ENCODE measurements at regions not wholly inside any gene's neighbourhood (a gene's known extent, or its start where the extent isn't known, plus 50 kb on each side); places are given as distances from the start of the nearest gene placed in this dataset.

DNA sequence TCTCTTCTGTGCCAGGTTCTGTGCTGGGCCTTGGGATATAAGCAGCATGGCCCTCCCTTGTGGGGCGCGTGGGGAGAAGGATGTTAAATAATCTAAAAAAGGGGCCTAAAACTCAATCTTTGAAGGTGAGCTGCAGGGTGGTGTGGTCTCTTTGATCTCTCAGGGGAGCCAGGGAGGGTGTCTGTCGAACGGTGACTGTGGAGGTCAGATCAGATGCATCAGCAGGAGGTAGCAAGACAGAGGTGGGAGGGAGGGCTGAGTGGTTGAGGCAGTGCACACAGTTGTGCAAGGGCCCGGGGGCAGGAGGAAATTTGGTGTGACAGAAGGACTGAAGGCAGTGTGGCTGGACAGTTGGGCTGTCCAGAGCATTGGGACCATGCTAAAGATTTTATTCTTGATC lies 287.3 kb downstream of the BMP7 start:
- H3K27me3 Mint-ChIP-seq (ENCODE audit: low read depth), result peaks cover 71% of the 10 kb centered on the region
- TF ChIP-seq, protein P1, sequence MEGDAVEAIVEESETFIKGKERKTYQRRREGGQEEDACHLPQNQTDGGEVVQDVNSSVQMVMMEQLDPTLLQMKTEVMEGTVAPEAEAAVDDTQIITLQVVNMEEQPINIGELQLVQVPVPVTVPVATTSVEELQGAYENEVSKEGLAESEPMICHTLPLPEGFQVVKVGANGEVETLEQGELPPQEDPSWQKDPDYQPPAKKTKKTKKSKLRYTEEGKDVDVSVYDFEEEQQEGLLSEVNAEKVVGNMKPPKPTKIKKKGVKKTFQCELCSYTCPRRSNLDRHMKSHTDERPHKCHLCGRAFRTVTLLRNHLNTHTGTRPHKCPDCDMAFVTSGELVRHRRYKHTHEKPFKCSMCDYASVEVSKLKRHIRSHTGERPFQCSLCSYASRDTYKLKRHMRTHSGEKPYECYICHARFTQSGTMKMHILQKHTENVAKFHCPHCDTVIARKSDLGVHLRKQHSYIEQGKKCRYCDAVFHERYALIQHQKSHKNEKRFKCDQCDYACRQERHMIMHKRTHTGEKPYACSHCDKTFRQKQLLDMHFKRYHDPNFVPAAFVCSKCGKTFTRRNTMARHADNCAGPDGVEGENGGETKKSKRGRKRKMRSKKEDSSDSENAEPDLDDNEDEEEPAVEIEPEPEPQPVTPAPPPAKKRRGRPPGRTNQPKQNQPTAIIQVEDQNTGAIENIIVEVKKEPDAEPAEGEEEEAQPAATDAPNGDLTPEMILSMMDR (conservative IDR thresholded peaks at IDR 0.05), result no peak
- H3K36me3 Mint-ChIP-seq (ENCODE audit: low read depth), result no peaks in the 10 kb centered on the region
- H3K9me3 Mint-ChIP-seq, result peaks cover 3% of the 10 kb centered on the region
- no peak overlapping the region for H3K4me3 Mint-ChIP-seq
- DNase-seq (ENCODE audit: low read depth, low spot score), result no peak
- H3K4me1 Mint-ChIP-seq, result peaks cover 6% of the 10 kb centered on the region
- H3K27ac Mint-ChIP-seq (ENCODE audit: unreplicated experiment), result peak overlapping the region; percentile 27

DNA sequence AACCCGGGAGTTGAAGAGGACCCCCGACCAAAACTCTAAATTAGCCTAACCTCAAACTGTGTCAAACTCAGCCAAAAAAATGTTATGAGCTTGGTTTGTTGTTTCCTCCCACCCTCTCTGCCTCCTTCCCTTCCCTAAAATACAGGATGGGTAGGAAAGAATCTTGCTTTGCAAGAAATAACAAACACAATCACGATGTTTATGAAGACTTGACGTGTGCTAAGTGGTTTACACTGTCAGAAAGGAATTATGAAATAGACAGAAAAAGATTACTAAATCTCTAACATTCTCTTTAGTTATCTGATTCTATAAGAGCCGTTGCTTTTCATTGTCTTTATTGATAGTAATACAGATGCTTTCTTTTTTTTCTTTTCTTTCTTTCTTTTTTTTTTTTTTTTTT lies 285.1 kb downstream of the BMP7 start:
- no peak for DNase-seq (ENCODE audit: low read depth, low spot score)
- TF ChIP-seq, protein P1 (conservative IDR thresholded peaks at IDR 0.05), result no peak
- peaks cover 6% of the 10 kb centered on the region for H3K36me3 Mint-ChIP-seq (ENCODE audit: low read depth)
- no peak overlapping the region for H3K4me3 Mint-ChIP-seq
- peaks cover 11% of the 10 kb centered on the region for H3K9me3 Mint-ChIP-seq
- H3K27ac Mint-ChIP-seq (ENCODE audit: unreplicated experiment), result no peak overlapping the region
- H3K27me3 Mint-ChIP-seq (ENCODE audit: low read depth), result peaks cover 56% of the 10 kb centered on the region
- no peaks in the 10 kb centered on the region for H3K4me1 Mint-ChIP-seq

DNA sequence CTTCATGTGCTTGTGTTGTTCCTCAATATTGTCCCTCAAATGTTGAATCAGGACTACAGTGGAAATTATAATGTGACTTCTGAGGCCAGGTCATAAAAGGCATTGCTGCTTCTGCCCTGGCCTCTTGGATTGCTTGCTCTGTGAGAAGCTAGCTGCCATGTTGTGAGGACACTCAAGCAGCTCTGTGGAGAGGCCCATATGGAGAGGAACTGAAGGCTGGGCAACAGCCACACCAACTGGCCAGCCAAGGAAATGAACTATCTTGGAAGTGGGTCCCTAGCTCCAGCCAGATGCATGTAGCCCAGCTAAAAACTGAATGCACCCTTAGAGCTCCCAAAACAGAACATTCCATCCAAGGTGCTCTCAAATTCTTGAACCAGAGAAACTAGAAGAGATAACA lies 282.6 kb downstream of the BMP7 start:
- H3K9me3 Mint-ChIP-seq, result peaks cover 11% of the 10 kb centered on the region
- H3K27me3 Mint-ChIP-seq (ENCODE audit: low read depth), result peaks cover 48% of the 10 kb centered on the region
- H3K36me3 Mint-ChIP-seq (ENCODE audit: low read depth), result peaks cover 6% of the 10 kb centered on the region
- TF ChIP-seq, protein P1 (conservative IDR thresholded peaks at IDR 0.05), result no peak
- no peak overlapping the region for H3K4me3 Mint-ChIP-seq
- peaks cover 4% of the 10 kb centered on the region for H3K4me1 Mint-ChIP-seq
- H3K27ac Mint-ChIP-seq (ENCODE audit: unreplicated experiment), result no peak overlapping the region
- no peak for DNase-seq (ENCODE audit: low read depth, low spot score)

- DNase-seq (ENCODE audit: low read depth, low spot score), result no peak
- H3K36me3 Mint-ChIP-seq (ENCODE audit: low read depth), result peaks cover 6% of the 10 kb centered on the region
- H3K27ac Mint-ChIP-seq (ENCODE audit: unreplicated experiment), result no peak overlapping the region
- H3K27me3 Mint-ChIP-seq (ENCODE audit: low read depth), result peaks cover 44% of the 10 kb centered on the region
- TF ChIP-seq, protein P1 (conservative IDR thresholded peaks at IDR 0.05), result no peak
- H3K4me1 Mint-ChIP-seq, result peaks cover 4% of the 10 kb centered on the region
- peaks cover 11% of the 10 kb centered on the region for H3K9me3 Mint-ChIP-seq
- H3K4me3 Mint-ChIP-seq, result no peak overlapping the region
Measured at GRCh38 chr20:56985066-56985685, 281.3 kb downstream of the BMP7 start.

- H3K36me3 Mint-ChIP-seq (ENCODE audit: low read depth), result peaks cover 6% of the 10 kb centered on the region
- TF ChIP-seq, protein P1 (conservative IDR thresholded peaks at IDR 0.05), result no peak
- no peak overlapping the region for H3K27ac Mint-ChIP-seq (ENCODE audit: unreplicated experiment)
- peaks cover 11% of the 10 kb centered on the region for H3K9me3 Mint-ChIP-seq
- H3K27me3 Mint-ChIP-seq (ENCODE audit: low read depth), result peaks cover 38% of the 10 kb centered on the region
- H3K4me3 Mint-ChIP-seq, result no peak overlapping the region
- peaks cover 4% of the 10 kb centered on the region for H3K4me1 Mint-ChIP-seq
- no peak for DNase-seq (ENCODE audit: low read depth, low spot score)
Measured at GRCh38 chr20:56986476-56986875, 280.0 kb downstream of the BMP7 start.
